ENCODE measurements at regions not wholly inside any gene's neighbourhood (a gene's known extent, or its start where the extent isn't known, plus 50 kb on each side); places are given as distances from the start of the nearest gene placed in this dataset.

- Histone ChIP-seq H3K4me3 (ENCODE audit: low read length) (no peak overlapping the region), H3K27me3 (ENCODE audit: control insufficient read depth, insufficient read depth, low read length, poor library complexity, severe bottlenecking) (peaks cover 12% of the 10 kb centered on the region), H3K36me3 (ENCODE audit: control insufficient read depth, insufficient read depth, low read length) (no peaks in the 10 kb centered on the region), H3K9me3 (ENCODE audit: control insufficient read depth, low read length) (no peaks in the 10 kb centered on the region), H3K9ac (ENCODE audit: extremely low read depth, low read length, poor library complexity, severe bottlenecking) (no peak overlapping the region), H3K4me1 (ENCODE audit: control insufficient read depth, insufficient read depth, low read length) (no peaks in the 10 kb centered on the region), H3K27ac (ENCODE audit: low read depth, low read length) (no peak overlapping the region)
- 84 to 100% methylated on average over 3 to 4 of the region's 4 CpGs for WGBS, 2 experiments (ENCODE audit: insufficient coverage in 1 of 2, insufficient read length in 1 of 2)
- Mint-ChIP-seq H3K4me1 (peaks cover 4% of the 10 kb centered on the region), H3K4me3 (no peak overlapping the region), H3K27me3 (ENCODE audit: insufficient read depth) (peaks cover 11% of the 10 kb centered on the region), H3K27ac (no peak overlapping the region), H3K36me3 (ENCODE audit: low read depth) (no peaks in the 10 kb centered on the region), H3K9me3 (no peaks in the 10 kb centered on the region)
- no peak for TF ChIP-seq CTCF (conservative IDR thresholded peaks at IDR 0.05)
- no peak for DNase-seq
These were observed 66.5 kb downstream of the MSX2 start for GRCh38 chr5:174790906-174791305.

- Histone ChIP-seq H3K36me3 (ENCODE audit: control insufficient read depth, insufficient read depth, low read length) (no peaks in the 10 kb centered on the region), H3K4me3 (ENCODE audit: low read length) (no peak overlapping the region), H3K9ac (ENCODE audit: extremely low read depth, low read length, poor library complexity, severe bottlenecking) (no peak overlapping the region), H3K4me1 (ENCODE audit: control insufficient read depth, insufficient read depth, low read length) (no peaks in the 10 kb centered on the region), H3K9me3 (ENCODE audit: control insufficient read depth, low read length) (no peaks in the 10 kb centered on the region), H3K27ac (ENCODE audit: low read depth, low read length) (no peak overlapping the region), H3K27me3 (ENCODE audit: control insufficient read depth, insufficient read depth, low read length, poor library complexity, severe bottlenecking) (peaks cover 12% of the 10 kb centered on the region)
- no peak for DNase-seq
- H3K4me1 Mint-ChIP-seq = peaks cover 4% of the 10 kb centered on the region
- H3K27me3 Mint-ChIP-seq (ENCODE audit: insufficient read depth) = peaks cover 11% of the 10 kb centered on the region
- WGBS, 2 experiments (ENCODE audit: insufficient coverage in 1 of 2, insufficient read length in 1 of 2) = 85 to 100% methylated on average over 1 to 4 of the region's 4 CpGs
- H3K36me3 Mint-ChIP-seq (ENCODE audit: low read depth) = no peaks in the 10 kb centered on the region
- TF ChIP-seq CTCF (conservative IDR thresholded peaks at IDR 0.05) = no peak
- H3K27ac Mint-ChIP-seq = no peak overlapping the region
- no peak overlapping the region for H3K4me3 Mint-ChIP-seq
- peaks cover 6% of the 10 kb centered on the region for H3K9me3 Mint-ChIP-seq
These were observed 65.2 kb downstream of the MSX2 start for GRCh38 chr5:174789596-174789995.

GRCh38 chr5:174785120-174785680 is 60.8 kb downstream of the MSX2 start:
- Histone ChIP-seq H3K4me1 (ENCODE audit: control insufficient read depth, insufficient read depth, low read length) (no peaks in the 10 kb centered on the region), H3K27ac (ENCODE audit: low read depth, low read length) (no peak overlapping the region), H3K36me3 (ENCODE audit: control insufficient read depth, insufficient read depth, low read length) (no peaks in the 10 kb centered on the region), H3K4me3 (ENCODE audit: low read length) (no peak overlapping the region), H3K9ac (ENCODE audit: extremely low read depth, low read length, poor library complexity, severe bottlenecking) (no peak overlapping the region), H3K27me3 (ENCODE audit: control insufficient read depth, insufficient read depth, low read length, poor library complexity, severe bottlenecking) (no peaks in the 10 kb centered on the region), H3K9me3 (ENCODE audit: control insufficient read depth, low read length) (no peaks in the 10 kb centered on the region)
- no peak for DNase-seq
- Mint-ChIP-seq H3K36me3 (ENCODE audit: low read depth) (no peaks in the 10 kb centered on the region), H3K4me3 (no peak overlapping the region), H3K27ac (no peak overlapping the region), H3K9me3 (peaks cover 9% of the 10 kb centered on the region), H3K4me1 (no peaks in the 10 kb centered on the region), H3K27me3 (ENCODE audit: insufficient read depth) (peaks cover 5% of the 10 kb centered on the region)
- no peak for TF ChIP-seq CTCF (conservative IDR thresholded peaks at IDR 0.05)
- WGBS, 2 experiments (ENCODE audit: insufficient coverage in 1 of 2, insufficient read length in 1 of 2) = 87 to 94% methylated on average over 4 to 5 of the region's 5 CpGs

Data from endodermal cell (in vitro differentiated cells).